Mucosa of gallbladder (tissue), 1 donor: ENCODE measurements at regions not wholly inside any gene's neighbourhood (a gene's known extent, or its start where the extent isn't known, plus 50 kb on each side); places are given as distances from the start of the nearest gene placed in this dataset.
"Not testable (repeated sequence)": the region's sequence is repeated elsewhere in the genome, so short reads cannot be mapped to it uniquely, and the experiment has no call there.

Source experiments
- DNase-seq: peaks from one replicate; pipeline ENCODE4 v3.0.0-alpha.2; 2020; ENCODE audit warnings: low spot score
- donor health status: DM: no; HTN: no; CAD: no.

GRCh38 chr2:199131876-199132275 is 325.9 kb downstream of the SATB2 start:
- DNase-seq = no peak

- DNase-seq = no peak
Measured at GRCh38 chr2:199131136-199131655, 326.5 kb downstream of the SATB2 start.

- no peak for DNase-seq
Measured at GRCh38 chr2:199130501-199130900, 327.2 kb downstream of the SATB2 start.

GRCh38 chr2:199128476-199129229 is 329.1 kb downstream of the SATB2 start:
- no peak for DNase-seq

- DNase-seq = no peak
Measured at GRCh38 chr2:199119796-199120195, 337.9 kb downstream of the SATB2 start.

GRCh38 chr2:199118673-199119112 is 339.0 kb downstream of the SATB2 start:
- DNase-seq = no peak

GRCh38 chr2:199115169-199115568 is 342.6 kb downstream of the SATB2 start:
- DNase-seq = no peak

- no peak for DNase-seq
Measured at GRCh38 chr2:199113111-199113510, 344.6 kb downstream of the SATB2 start.

GRCh38 chr2:199111458-199111857 is 346.3 kb downstream of the SATB2 start:
- DNase-seq = no peak

- DNase-seq = no peak
Measured at GRCh38 chr2:199108056-199108455, 349.7 kb downstream of the SATB2 start.

GRCh38 chr2:199105826-199106225 is 351.9 kb downstream of the SATB2 start:
- no peak for DNase-seq

- DNase-seq = no peak
Measured at GRCh38 chr2:199101487-199101886, 356.3 kb downstream of the SATB2 start.

- DNase-seq = no peak
Measured at GRCh38 chr2:199100326-199101110, 357.2 kb downstream of the SATB2 start.

- DNase-seq = no peak
Measured at GRCh38 chr2:199092419-199092818, 365.3 kb downstream of the SATB2 start.

GRCh38 chr2:199085261-199085660 is 372.5 kb downstream of the SATB2 start:
- no peak for DNase-seq

- no peak for DNase-seq
Measured at GRCh38 chr2:199070322-199070949, 387.3 kb downstream of the SATB2 start.

GRCh38 chr2:199064201-199064600 is 393.5 kb downstream of the SATB2 start:
- DNase-seq = no peak

GRCh38 chr2:199057936-199058335 is 399.8 kb downstream of the SATB2 start:
- no peak for DNase-seq

- no peak for DNase-seq
Measured at GRCh38 chr2:199055336-199055735, 402.4 kb downstream of the SATB2 start.

- no peak for DNase-seq
Measured at GRCh38 chr2:199042660-199043379, 414.9 kb downstream of the SATB2 start.

- DNase-seq = no peak
Measured at GRCh38 chr2:199040522-199040921, 417.2 kb downstream of the SATB2 start.

- not testable (repeated sequence) for DNase-seq
Measured at GRCh38 chr2:199033761-199034160, 424.0 kb downstream of the SATB2 start.
